Ishikawa (cell line): ENCODE measurements at regions not wholly inside any gene's neighbourhood (a gene's known extent, or its start where the extent isn't known, plus 50 kb on each side); places are given as distances from the start of the nearest gene placed in this dataset.

ENCODE experiments used
- CEBPB ChIP-seq: IDR thresholded peaks from 2 replicates; pipeline ENCODE4 v1.6.1; 2012
- CREB1 ChIP-seq: IDR thresholded peaks from 2 replicates; pipeline ENCODE4 v1.6.1; 2012; ENCODE audit warnings: low read depth
- EGR1 ChIP-seq: IDR thresholded peaks from 2 replicates; pipeline ENCODE4 v1.6.1; 2012
- EP300 ChIP-seq: IDR thresholded peaks from 2 replicates; pipeline ENCODE4 v1.6.1; 2012; ENCODE audit warnings: borderline replicate concordance
- FOXM1 ChIP-seq: IDR thresholded peaks from 2 replicates; pipeline ENCODE4 v1.6.1; 2012; ENCODE audit warnings: low read depth, borderline replicate concordance
- NFIC ChIP-seq: IDR thresholded peaks from 2 replicates; pipeline ENCODE4 v1.6.1; 2012
- RAD21 ChIP-seq: IDR thresholded peaks from 2 replicates; pipeline ENCODE4 v1.6.1; 2012; ENCODE audit warnings: low read depth
- TAF1 ChIP-seq: IDR thresholded peaks from 2 replicates; pipeline ENCODE4 v1.6.1; 2012; ENCODE audit warnings: low read depth, mild to moderate bottlenecking
- TCF12 ChIP-seq: IDR thresholded peaks from 2 replicates; pipeline ENCODE4 v1.6.1; 2012; ENCODE audit warnings: low read depth
- TEAD4 ChIP-seq: IDR thresholded peaks from 2 replicates; pipeline ENCODE4 v1.6.1; 2012
- YY1 ChIP-seq: IDR thresholded peaks from 2 replicates; pipeline ENCODE4 v1.6.1; 2012; ENCODE audit warnings: low read depth
- ZBTB7A ChIP-seq: IDR thresholded peaks from 2 replicates; pipeline ENCODE4 v1.6.1; 2012; ENCODE audit warnings: low read depth
- TF ChIP-seq, protein P1 (sequence below): IDR thresholded peaks from 2 replicates; pipeline ENCODE4 v1.6.1; 2012
- TF ChIP-seq, protein P2 (sequence below): IDR thresholded peaks from 2 replicates; pipeline ENCODE4 v1.6.1; 2012
- TF ChIP-seq, protein P3 (sequence below): IDR thresholded peaks from 2 replicates; pipeline ENCODE4 v1.6.1; 2012; ENCODE audit warnings: low read depth, mild to moderate bottlenecking

DNA sequence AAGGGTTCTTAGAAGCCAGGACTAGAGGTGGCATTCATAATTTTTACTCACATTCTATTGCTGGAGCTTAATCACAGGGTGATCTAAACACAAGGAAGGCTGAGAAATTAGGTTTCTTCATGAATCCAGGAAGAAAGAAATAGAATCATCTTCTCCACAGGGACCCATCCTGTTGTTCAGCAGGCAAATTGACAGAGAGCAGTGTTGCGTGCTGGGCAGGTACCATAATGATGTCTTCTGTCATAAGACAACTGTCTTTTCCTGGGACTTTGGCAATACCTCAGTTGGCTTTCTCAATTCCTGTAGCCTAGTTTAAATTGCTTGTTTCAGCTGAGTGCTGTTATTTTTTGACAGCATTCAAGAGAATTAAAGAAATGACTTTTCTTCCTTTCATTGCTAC lies 468.0 kb upstream of the SYT1 start:
- no peak for TF ChIP-seq CEBPB
- no peak for TF ChIP-seq EP300
- no peak for TF ChIP-seq FOXM1
- TF ChIP-seq EGR1, result no peak
- no peak for TF ChIP-seq TCF12
- no peak for TF ChIP-seq YY1
- TF ChIP-seq, protein P1, sequence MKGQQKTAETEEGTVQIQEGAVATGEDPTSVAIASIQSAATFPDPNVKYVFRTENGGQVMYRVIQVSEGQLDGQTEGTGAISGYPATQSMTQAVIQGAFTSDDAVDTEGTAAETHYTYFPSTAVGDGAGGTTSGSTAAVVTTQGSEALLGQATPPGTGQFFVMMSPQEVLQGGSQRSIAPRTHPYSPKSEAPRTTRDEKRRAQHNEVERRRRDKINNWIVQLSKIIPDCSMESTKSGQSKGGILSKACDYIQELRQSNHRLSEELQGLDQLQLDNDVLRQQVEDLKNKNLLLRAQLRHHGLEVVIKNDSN, result no peak
- no peak for TF ChIP-seq ZBTB7A
- no peak for TF ChIP-seq TEAD4
- TF ChIP-seq, protein P2, sequence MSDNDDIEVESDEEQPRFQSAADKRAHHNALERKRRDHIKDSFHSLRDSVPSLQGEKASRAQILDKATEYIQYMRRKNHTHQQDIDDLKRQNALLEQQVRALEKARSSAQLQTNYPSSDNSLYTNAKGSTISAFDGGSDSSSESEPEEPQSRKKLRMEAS, result no peak
- TF ChIP-seq CREB1, result no peak
- TF ChIP-seq, protein P3, sequence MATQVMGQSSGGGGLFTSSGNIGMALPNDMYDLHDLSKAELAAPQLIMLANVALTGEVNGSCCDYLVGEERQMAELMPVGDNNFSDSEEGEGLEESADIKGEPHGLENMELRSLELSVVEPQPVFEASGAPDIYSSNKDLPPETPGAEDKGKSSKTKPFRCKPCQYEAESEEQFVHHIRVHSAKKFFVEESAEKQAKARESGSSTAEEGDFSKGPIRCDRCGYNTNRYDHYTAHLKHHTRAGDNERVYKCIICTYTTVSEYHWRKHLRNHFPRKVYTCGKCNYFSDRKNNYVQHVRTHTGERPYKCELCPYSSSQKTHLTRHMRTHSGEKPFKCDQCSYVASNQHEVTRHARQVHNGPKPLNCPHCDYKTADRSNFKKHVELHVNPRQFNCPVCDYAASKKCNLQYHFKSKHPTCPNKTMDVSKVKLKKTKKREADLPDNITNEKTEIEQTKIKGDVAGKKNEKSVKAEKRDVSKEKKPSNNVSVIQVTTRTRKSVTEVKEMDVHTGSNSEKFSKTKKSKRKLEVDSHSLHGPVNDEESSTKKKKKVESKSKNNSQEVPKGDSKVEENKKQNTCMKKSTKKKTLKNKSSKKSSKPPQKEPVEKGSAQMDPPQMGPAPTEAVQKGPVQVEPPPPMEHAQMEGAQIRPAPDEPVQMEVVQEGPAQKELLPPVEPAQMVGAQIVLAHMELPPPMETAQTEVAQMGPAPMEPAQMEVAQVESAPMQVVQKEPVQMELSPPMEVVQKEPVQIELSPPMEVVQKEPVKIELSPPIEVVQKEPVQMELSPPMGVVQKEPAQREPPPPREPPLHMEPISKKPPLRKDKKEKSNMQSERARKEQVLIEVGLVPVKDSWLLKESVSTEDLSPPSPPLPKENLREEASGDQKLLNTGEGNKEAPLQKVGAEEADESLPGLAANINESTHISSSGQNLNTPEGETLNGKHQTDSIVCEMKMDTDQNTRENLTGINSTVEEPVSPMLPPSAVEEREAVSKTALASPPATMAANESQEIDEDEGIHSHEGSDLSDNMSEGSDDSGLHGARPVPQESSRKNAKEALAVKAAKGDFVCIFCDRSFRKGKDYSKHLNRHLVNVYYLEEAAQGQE, result no peak
- no peak for TF ChIP-seq RAD21
- no peak for TF ChIP-seq TAF1

DNA sequence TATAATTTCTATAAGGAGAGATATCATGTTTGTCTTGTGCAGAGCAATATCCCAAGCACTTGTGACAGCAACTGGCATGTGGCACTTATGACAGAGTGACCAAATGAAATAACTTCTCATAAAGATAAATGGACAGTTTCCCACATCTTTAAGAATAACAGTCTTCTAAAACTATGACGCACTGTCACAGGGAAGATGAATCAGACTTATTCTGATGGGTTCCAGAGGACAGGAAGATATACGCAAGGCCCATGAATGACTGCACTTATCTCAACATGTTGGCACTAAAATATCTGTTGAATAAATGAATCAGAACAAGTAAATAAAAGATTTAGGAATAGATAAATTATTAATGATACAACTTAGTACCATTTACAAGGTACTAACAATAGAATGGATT lies 465.8 kb upstream of the SYT1 start:
- TF ChIP-seq EGR1 (no peak), FOXM1 (no peak), NFIC (no peak), CREB1 (no peak), CEBPB (no peak), ZBTB7A (no peak), TEAD4 (no peak), TCF12 (no peak), YY1 (no peak), RAD21 (no peak), EP300 (no peak), TAF1 (no peak)
- TF ChIP-seq, protein P1, result no peak
- TF ChIP-seq, protein P3, result no peak
- TF ChIP-seq, protein P2, result no peak

DNA sequence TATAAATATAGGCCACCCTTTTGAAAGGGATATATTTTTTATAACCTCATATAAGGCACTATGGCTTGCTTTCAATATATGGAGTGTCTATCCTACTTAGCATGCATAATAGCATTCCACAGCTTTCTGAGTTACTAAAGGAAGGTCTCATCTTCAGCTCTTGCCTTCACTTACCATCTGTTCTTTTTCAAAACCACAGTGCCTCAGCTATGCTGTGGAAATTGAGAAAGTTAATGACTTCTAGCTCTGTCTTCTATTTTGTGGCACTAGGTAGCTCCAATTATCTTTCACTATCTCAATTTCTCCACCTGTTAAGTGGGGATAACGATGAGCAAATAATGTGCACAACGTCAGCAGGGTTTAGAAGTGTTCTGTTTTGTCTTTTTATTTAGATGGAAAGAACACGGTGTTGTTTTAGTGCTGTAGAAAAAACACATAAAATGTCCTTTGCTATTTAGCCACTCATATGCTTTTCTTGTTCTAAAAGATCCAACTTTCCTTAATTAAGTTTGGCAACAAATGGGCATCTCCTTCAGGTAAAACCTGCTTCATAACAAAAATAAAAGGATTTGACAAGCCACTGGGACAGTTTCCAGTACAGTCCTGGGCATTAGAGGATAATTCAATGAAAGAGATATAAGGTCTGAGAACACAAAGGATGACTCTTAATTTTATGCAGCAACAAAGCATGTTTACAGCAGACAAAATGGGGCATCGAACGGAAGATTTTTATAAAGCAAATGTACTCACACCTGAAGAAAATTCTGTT lies 462.0 kb upstream of the SYT1 start:
- TF ChIP-seq, protein P2, result no peak
- TF ChIP-seq TEAD4, result no peak
- TF ChIP-seq EGR1, result no peak
- TF ChIP-seq, protein P3, result no peak
- no peak for TF ChIP-seq EP300
- no peak for TF ChIP-seq CREB1
- TF ChIP-seq YY1, result no peak
- TF ChIP-seq FOXM1, result no peak
- TF ChIP-seq CEBPB, result no peak
- no peak for TF ChIP-seq RAD21

DNA sequence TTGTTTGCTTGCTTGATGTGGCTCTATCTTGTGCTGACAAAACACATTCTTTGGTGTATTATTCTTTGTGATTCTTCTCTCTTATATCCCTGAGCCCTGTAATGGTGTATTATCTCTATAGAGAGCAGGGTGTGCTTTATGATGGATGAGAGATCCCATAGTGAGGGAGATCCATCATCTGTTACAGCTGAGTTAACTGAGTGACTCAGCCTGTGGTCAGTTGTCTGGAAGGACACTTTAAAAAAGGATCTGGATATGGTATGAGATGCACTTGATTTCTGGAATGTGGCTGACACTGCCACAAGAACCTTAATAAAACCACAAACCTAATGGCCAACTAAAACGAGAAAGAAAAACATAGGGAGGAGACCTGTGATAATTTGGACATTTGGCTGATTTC lies 461.4 kb upstream of the SYT1 start:
- TF ChIP-seq NFIC (no peak), TAF1 (no peak), RAD21 (no peak), TCF12 (no peak), ZBTB7A (no peak), CREB1 (no peak), EGR1 (no peak), FOXM1 (no peak), CEBPB (no peak), TEAD4 (no peak)
- TF ChIP-seq, protein P3, result no peak
- TF ChIP-seq, protein P2, result no peak
- TF ChIP-seq, protein P1, result no peak
